BLaER1 (cell line): ENCODE measurements at regions not wholly inside any gene's neighbourhood (a gene's known extent, or its start where the extent isn't known, plus 50 kb on each side); places are given as distances from the start of the nearest gene placed in this dataset.

Source experiments
- H3K27ac ChIP-seq: shearing (Covaris generic); formaldehyde crosslinking; 2 replicates; pipeline ENCODE4 v1.8.1; 2022
- H3K27me3 ChIP-seq: shearing (Covaris generic); formaldehyde crosslinking; 2 replicates; pipeline ENCODE4 v1.8.1; 2022
- H3K36me3 ChIP-seq: shearing (Covaris generic); formaldehyde crosslinking; 2 replicates; pipeline ENCODE4 v1.8.1; 2022
- H3K4me1 ChIP-seq: shearing (Covaris generic); formaldehyde crosslinking; 2 replicates; pipeline ENCODE4 v1.8.1; 2022
- H3K4me2 ChIP-seq: shearing (Covaris generic); formaldehyde crosslinking; 2 replicates; pipeline ENCODE4 v1.8.1; 2022
- H3K4me3 ChIP-seq: shearing (Covaris generic); formaldehyde crosslinking; 2 replicates; pipeline ENCODE4 v1.8.1; 2022
- H3K9ac ChIP-seq: shearing (Covaris generic); formaldehyde crosslinking; 2 replicates; pipeline ENCODE4 v1.8.1; 2022
- H3K9me3 ChIP-seq: shearing (Covaris generic); formaldehyde crosslinking; 2 replicates; pipeline ENCODE4 v1.8.1; 2022
- H4K20me1 ChIP-seq: shearing (Covaris generic); formaldehyde crosslinking; 2 replicates; pipeline ENCODE4 v1.8.1; 2022
- Cebpa-rat ChIP-seq: shearing (Covaris generic); IDR thresholded peaks from 2 replicates; pipeline ENCODE4 v1.8.1; 2022

DNA sequence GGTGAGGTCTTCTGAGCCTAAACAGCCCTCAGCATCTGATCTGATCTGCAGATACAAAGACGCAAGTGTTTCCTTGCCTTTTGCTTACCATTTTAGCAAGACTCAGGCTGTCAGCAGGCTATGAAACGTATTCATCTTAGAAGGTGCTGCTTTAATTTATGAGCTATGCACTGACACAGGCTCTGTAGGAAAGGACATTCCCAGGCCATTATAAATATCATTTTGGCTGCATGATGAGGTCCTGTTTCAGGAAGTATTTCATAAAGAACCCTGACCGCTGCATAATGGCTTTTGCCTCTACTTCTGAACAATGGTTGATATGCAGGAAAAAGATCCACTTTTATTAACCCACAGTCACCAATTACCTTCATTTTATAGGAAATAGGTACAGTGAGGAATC is 98.4 kb upstream of the CAST start:
- no peak overlapping the region for H3K9ac ChIP-seq
- H3K27ac ChIP-seq: no peak overlapping the region
- no peaks in the 10 kb centered on the region for H4K20me1 ChIP-seq
- H3K4me1 ChIP-seq: peaks cover 37% of the 10 kb centered on the region
- H3K27me3 ChIP-seq: no peaks in the 10 kb centered on the region
- H3K9me3 ChIP-seq: peaks cover 28% of the 10 kb centered on the region
- no peak overlapping the region for H3K4me2 ChIP-seq
- H3K4me3 ChIP-seq: no peak overlapping the region
- TF ChIP-seq Cebpa-rat: no peak
- H3K36me3 ChIP-seq: no peaks in the 10 kb centered on the region

DNA sequence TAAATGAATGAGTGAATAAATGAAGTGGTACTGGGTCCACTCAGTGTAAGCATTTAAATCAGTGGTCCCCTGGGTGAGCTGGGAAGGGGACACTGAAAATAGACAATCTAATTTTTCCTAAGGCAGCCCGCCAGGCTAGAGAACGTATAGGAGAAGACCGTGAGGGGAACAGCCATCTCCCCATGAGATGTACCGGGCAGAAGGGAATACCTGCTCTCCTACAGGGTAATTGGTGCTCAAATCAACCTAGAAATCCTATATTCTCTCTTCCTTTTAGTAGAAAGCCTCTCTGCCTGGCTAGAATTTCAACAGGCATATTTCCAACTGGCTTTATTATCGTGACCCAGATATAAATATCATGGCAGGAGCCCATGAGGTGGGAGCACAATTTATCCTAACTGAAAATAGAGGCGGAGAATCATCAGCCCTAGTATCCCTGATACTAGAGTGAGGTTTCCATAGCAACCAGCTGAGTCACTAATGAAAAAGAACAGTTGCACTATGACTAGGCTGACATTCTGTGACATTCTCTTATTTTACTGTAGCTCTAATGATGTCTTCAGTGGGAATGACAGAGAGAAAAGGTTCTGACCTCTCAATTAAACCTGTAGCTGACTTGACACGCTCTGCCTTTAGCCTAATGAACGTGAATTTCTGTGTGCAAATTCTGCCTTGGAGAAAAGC is 96.5 kb upstream of the CAST start:
- Histone ChIP-seq H3K4me2 (peak overlapping the region; percentile 82), H3K4me3 (no peak overlapping the region), H3K9ac (no peak overlapping the region), H4K20me1 (no peaks in the 10 kb centered on the region), H3K9me3 (peaks cover 28% of the 10 kb centered on the region), H3K4me1 (peaks cover 54% of the 10 kb centered on the region), H3K27me3 (no peaks in the 10 kb centered on the region), H3K27ac (no peak overlapping the region), H3K36me3 (no peaks in the 10 kb centered on the region)
- TF ChIP-seq Cebpa-rat: no peak

DNA sequence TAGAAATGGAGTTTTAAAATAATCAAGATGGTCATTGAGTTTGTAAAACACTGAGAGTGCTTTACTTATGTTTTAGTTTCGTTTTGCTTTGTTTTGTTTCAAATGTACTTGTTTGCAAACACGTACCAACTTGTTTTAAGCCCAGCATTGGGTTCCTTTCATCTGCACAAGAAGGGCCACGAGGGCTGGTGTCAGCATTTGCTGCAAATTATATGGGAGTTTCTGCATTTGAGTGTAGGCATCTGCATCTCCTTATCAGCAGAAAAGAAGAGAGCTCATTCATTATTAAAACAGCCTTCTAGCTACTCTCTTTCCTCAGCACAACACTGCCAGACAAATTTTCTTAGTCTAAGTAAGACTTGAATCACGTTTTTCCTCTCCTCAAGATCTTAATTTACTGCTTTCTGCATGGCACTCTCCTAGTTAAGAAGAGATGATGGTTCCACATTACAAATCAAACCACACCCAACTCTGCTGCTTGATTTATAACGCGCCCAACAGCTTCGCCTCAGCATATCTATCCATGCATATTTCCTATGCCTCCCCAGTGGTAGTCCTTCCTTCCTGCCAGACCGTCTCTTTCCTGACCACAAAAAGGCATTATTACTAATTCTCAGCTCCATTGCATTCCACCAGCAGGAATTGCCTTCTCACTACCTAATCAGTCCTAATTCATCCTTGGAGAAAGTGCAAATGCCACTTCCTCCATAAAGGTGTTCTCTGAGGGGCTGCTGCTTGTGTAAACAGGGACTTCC is 95.2 kb upstream of the CAST start:
- no peak for TF ChIP-seq Cebpa-rat
- H3K36me3 ChIP-seq: no peaks in the 10 kb centered on the region
- no peaks in the 10 kb centered on the region for H3K27me3 ChIP-seq
- peak overlapping the region; percentile 42; the same call in 1 of the 2 replicates for H3K4me3 ChIP-seq
- peaks cover 67% of the 10 kb centered on the region for H3K4me1 ChIP-seq
- H3K4me2 ChIP-seq: peak overlapping the region; percentile 82
- H3K27ac ChIP-seq: peak overlapping the region; percentile 58; the same call in 1 of the 2 replicates
- no peaks in the 10 kb centered on the region for H4K20me1 ChIP-seq
- H3K9me3 ChIP-seq: peaks cover 24% of the 10 kb centered on the region
- H3K9ac ChIP-seq: 0 out of 2 replicates have a peak overlapping the region, but pooled peaks have one; percentile 5

DNA sequence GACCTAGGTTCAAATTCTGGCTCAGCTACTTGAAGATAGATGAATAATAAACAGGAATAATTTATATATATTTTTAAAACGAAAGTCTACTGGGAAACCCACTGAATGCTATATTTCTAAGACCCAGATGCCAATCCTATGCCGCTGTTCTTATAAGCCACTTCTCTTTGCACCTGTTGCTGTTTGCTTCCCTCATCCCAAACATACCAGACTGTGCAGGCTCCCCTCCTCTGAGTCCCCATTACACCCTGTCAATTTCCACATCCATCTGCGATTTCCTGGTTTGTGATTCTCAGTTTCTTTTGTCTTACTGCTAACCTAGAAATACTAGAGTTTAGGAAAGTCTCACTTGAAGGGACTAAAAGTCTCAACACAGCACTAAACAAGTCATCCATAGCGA is 92.8 kb upstream of the CAST start:
- H3K9me3 ChIP-seq: peaks cover 5% of the 10 kb centered on the region
- no peaks in the 10 kb centered on the region for H3K27me3 ChIP-seq
- no peak overlapping the region for H3K9ac ChIP-seq
- no peaks in the 10 kb centered on the region for H4K20me1 ChIP-seq
- H3K27ac ChIP-seq: no peak overlapping the region
- no peak overlapping the region for H3K4me3 ChIP-seq
- peaks cover 67% of the 10 kb centered on the region for H3K4me1 ChIP-seq
- H3K4me2 ChIP-seq: peak overlapping the region; percentile 82
- H3K36me3 ChIP-seq: no peaks in the 10 kb centered on the region
- TF ChIP-seq Cebpa-rat: no peak

DNA sequence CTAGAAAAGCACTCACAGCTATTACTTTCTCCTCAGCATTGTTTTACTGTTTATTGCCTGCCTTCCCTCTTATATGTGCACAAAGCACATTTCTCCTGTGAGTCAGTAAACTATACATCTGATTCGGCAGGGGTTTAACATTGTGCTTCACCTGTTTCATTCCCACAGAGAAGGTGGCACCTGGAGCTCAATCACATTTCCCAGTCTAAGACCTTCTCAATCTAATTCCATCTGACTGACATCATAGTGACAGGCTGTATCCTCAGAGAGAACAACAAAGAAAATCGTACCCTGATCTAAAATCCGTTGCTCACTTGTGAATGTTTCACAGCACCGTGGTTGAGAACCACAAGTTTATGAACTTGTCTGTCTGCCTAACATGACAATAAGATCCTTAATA is 92.4 kb upstream of the CAST start:
- H3K27me3 ChIP-seq: no peaks in the 10 kb centered on the region
- H3K4me2 ChIP-seq: peak overlapping the region; percentile 82
- H3K9ac ChIP-seq: no peak overlapping the region
- peaks cover 67% of the 10 kb centered on the region for H3K4me1 ChIP-seq
- H3K27ac ChIP-seq: no peak overlapping the region
- TF ChIP-seq Cebpa-rat: no peak
- H3K9me3 ChIP-seq: 0 out of 2 replicates have a peak, but pooled peaks cover under 1% of the 10 kb centered on the region
- no peak overlapping the region for H3K4me3 ChIP-seq
- no peaks in the 10 kb centered on the region for H3K36me3 ChIP-seq
- no peaks in the 10 kb centered on the region for H4K20me1 ChIP-seq

DNA sequence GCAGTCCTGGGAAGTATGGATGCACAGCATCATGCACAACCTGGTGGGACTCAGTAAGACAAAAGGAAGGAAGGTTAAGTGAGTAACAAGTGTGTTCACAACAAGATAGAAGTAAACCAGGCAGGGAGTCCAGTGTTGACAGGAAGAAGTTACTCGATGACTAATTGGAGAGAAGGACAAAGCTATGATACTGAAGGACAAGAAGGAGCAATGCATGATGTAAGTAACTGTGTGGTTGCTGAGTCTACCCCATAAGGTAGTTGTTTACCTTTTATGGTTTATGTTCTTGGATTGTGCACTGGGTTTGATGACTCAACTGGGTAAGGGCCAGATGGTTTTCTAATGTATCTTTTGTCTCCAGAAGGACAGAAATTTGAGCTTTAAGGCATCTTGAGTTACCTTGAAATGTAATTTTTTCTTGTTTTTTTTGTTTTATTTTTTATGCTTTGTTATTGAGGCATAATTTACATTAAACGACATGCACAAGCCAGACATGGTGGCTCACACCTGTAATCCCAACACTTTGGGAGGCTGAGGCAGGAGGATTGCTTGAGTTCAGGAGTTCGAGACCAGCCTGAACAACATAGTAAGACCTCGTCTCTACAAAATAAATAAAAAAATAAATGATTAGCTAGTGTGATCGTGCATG is 89.2 kb upstream of the CAST start:
- TF ChIP-seq Cebpa-rat: no peak
- Histone ChIP-seq H3K27me3 (no peaks in the 10 kb centered on the region), H3K27ac (no peak overlapping the region), H3K4me1 (peaks cover 38% of the 10 kb centered on the region), H3K9me3 (no peaks in the 10 kb centered on the region), H3K4me3 (no peak overlapping the region), H3K4me2 (no peak overlapping the region), H4K20me1 (no peaks in the 10 kb centered on the region), H3K9ac (no peak overlapping the region), H3K36me3 (no peaks in the 10 kb centered on the region)

DNA sequence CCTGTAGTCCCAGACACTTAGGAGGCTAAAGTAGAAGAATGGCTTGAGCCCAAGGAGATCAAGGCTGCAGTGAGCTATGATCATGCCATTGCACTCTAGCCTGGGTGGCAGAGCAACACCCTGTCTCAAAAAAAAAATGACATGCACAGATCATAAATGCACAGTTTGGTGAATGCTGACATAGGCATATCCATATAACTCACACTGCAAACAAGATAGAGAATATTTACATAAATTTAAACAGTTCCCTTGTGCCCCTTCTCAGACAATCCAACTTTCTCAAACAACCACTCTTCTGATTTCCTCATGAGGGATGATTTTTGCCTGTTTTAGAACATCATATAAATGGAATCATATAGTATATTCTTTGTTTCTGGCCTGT is 88.7 kb upstream of the CAST start:
- no peaks in the 10 kb centered on the region for H4K20me1 ChIP-seq
- no peak overlapping the region for H3K9ac ChIP-seq
- H3K4me2 ChIP-seq: no peak overlapping the region
- no peaks in the 10 kb centered on the region for H3K36me3 ChIP-seq
- no peaks in the 10 kb centered on the region for H3K9me3 ChIP-seq
- peaks cover 33% of the 10 kb centered on the region for H3K4me1 ChIP-seq
- TF ChIP-seq Cebpa-rat: no peak
- no peak overlapping the region for H3K4me3 ChIP-seq
- H3K27me3 ChIP-seq: no peaks in the 10 kb centered on the region
- H3K27ac ChIP-seq: no peak overlapping the region

DNA sequence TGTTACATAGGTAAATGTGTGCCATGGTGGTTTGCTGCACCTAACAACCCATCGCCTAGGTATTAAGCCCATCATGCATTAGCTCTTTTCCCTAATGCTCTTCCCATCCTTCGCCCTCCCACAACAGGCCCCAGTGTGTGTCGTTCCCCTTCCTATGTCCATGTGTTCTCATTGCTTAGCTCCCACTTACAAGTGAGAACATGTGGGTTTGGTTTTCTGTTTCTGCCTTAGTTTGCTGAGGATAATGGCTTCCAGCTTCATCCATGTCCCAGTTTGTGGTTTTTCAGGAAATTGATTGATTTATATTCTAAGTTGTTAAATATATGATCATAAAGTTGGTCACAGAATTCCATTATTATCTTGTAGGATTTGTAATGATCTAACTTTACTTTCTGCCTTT is 85.3 kb upstream of the CAST start:
- Histone ChIP-seq H3K4me3 (no peak overlapping the region), H3K4me2 (no peak overlapping the region), H4K20me1 (no peaks in the 10 kb centered on the region), H3K36me3 (no peaks in the 10 kb centered on the region), H3K9ac (no peak overlapping the region), H3K27me3 (no peaks in the 10 kb centered on the region), H3K27ac (no peak overlapping the region), H3K9me3 (no peaks in the 10 kb centered on the region), H3K4me1 (peaks cover 1% of the 10 kb centered on the region)
- no peak for TF ChIP-seq Cebpa-rat

DNA sequence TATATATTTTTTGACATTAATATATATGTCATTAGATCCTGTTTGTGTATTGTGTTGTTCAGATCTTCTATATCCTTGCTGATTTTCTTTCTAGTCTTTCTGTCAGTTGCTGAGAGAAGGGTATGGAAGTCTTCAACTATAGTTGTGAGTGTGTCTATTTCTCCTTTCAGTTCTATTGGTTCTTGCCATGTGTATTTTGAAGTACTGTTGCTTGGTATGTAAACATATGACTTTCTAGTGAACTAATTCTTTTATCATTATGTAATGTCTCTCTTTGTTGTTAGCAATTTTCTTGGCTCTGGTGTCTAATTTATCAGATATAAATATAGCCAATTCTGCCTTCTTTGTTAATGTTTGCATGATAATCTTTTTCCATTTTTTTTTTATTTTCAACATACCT is 84.3 kb upstream of the CAST start:
- Histone ChIP-seq H3K4me3 (no peak overlapping the region), H3K9ac (no peak overlapping the region), H3K4me2 (no peak overlapping the region), H3K27me3 (no peaks in the 10 kb centered on the region), H4K20me1 (no peaks in the 10 kb centered on the region), H3K4me1 (no peaks in the 10 kb centered on the region), H3K27ac (no peak overlapping the region), H3K9me3 (no peaks in the 10 kb centered on the region), H3K36me3 (no peaks in the 10 kb centered on the region)
- TF ChIP-seq Cebpa-rat: no peak

DNA sequence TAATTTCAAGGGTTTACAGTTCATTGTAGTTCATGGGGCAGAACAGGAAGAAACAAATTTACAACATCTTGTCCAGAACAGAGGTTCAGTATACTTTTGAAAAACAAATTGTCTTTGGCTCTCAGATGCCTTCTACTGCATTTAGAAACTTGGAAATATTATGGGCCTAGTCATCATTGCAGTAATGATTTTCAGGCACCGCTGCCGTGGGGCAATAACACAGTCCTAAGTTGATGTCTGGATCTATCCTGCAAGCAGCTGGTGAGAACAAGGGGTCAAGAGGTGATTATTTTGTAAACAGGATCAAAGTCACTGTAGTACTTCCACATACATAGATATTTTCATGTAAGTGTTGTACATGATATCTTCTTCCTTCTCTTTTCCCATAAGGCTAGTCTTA is 82.5 kb upstream of the CAST start:
- no peak overlapping the region for H3K27ac ChIP-seq
- no peaks in the 10 kb centered on the region for H4K20me1 ChIP-seq
- H3K9me3 ChIP-seq: no peaks in the 10 kb centered on the region
- H3K4me3 ChIP-seq: no peak overlapping the region
- no peak for TF ChIP-seq Cebpa-rat
- no peaks in the 10 kb centered on the region for H3K27me3 ChIP-seq
- no peak overlapping the region for H3K4me2 ChIP-seq
- no peaks in the 10 kb centered on the region for H3K36me3 ChIP-seq
- H3K4me1 ChIP-seq: peaks cover 3% of the 10 kb centered on the region; the same call in 1 of the 2 replicates
- H3K9ac ChIP-seq: no peak overlapping the region
